ENCODE measurements at regions not wholly inside any gene's neighbourhood (a gene's known extent, or its start where the extent isn't known, plus 50 kb on each side); places are given as distances from the start of the nearest gene placed in this dataset.
"Not testable (repeated sequence)": the region's sequence is repeated elsewhere in the genome, so short reads cannot be mapped to it uniquely, and the experiment has no call there.

GRCh38 chr5:162487528-162488525 is 420.3 kb downstream of the GABRG2 start:
- no peak for DNase-seq

DNA sequence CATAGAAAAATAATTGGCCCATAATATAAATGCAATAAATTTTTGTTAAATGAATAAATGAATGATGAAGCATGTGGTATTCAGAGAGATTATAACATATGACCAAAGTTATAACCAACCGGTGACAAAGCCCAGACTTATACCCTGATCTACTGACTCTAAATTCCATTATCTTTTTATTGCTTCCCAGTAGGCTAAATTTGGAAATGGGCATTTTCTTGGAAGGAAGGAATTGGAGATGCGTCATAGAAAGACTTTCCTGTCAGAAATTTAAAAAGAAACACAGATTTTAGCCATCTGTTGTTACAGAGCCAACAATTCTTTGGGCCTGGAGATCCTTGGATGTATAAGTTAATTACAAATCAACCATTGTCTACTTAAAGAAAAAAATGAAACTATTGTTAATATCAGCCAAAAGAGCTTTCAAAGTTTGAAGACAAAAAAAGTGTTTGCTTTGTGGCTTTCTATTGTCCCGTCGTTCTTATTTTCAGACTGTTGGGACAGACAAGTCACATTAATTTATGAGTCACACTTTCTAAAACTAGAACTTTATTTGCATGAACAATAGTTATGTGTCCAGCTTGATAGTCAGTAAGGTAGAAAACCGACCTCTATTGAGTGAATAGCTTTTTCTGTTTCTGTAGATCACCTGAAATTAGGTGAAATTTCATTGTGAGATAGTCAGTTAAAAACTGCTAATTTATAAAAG is 428.7 kb downstream of the GABRG2 start:
- DNase-seq, result no peak

GRCh38 chr5:162497455-162497854 is 429.9 kb downstream of the GABRG2 start:
- DNase-seq, result no peak

- no peak for DNase-seq
These were observed 435.2 kb downstream of the GABRG2 start for GRCh38 chr5:162502780-162503179.

DNA sequence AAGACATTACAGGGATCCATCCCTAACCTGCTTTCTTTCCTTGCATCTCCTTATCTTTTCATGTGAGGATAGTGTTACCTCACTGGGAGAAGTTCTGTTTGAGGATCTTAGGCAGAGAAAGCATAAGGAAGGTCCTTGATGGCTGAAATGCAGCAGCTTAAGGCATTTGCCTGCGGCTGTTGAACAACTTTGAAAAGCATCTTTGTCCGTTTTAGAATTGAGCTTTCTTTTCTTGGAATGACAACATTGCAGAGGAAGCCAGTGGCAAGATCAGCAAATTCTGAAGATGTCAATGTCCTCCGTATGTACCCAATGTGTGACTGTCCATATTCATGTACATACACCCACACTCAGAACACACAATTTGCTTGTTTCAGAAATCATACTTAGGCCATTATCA is 436.2 kb downstream of the GABRG2 start:
- DNase-seq, result no peak

- DNase-seq, result no peak
These were observed 445.5 kb downstream of the GABRG2 start for GRCh38 chr5:162512935-162513565.

DNA sequence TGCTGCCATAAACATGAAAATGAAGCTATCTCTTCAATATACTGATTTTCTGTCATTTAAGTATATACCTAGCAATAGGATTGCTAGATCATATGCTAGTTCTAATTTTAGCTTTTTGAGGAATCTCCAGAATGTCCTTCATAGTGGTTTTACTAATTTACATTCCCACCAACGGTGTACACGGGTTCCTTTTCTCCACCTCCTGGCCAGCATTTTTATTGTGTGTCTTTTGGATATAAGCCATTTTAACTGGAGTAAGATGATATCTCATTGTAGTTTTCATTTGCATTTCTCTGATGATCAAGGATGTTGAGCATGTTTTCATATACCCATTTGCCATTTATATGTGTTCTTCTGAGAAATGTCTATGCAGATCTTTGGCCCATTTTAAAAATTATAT is 446.5 kb downstream of the GABRG2 start:
- DNase-seq, result no peak

GRCh38 chr5:162520878-162521277 is 453.3 kb downstream of the GABRG2 start:
- DNase-seq, result no peak

GRCh38 chr5:162529209-162529608 is 461.6 kb downstream of the GABRG2 start:
- DNase-seq, result no peak

- no peak for DNase-seq
These were observed 462.3 kb downstream of the GABRG2 start for GRCh38 chr5:162529886-162530285.

DNA sequence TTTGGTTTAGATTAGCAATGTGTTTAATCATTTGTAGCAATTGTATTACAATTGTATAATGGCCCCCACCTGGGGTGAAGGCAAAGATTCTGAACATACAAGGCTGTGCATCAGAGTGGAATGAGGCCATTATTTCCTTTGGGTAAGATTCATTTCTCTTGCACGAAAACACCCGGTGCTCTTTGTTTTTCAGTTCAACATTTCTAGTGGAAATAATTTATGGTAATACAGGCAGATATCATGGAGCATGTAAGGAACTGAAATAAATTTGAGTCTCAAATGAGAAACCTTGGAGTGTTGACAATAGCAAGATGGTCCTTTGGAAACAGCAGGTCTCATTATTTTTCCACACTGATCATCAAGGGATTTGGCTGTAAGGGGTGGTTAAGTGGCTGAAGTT is 475.9 kb downstream of the GABRG2 start:
- DNase-seq, result no peak

GRCh38 chr5:162544905-162545304 is 477.3 kb downstream of the GABRG2 start:
- DNase-seq, result no peak

- DNase-seq, result no peak
These were observed 482.7 kb downstream of the GABRG2 start for GRCh38 chr5:162550236-162550635.

DNA sequence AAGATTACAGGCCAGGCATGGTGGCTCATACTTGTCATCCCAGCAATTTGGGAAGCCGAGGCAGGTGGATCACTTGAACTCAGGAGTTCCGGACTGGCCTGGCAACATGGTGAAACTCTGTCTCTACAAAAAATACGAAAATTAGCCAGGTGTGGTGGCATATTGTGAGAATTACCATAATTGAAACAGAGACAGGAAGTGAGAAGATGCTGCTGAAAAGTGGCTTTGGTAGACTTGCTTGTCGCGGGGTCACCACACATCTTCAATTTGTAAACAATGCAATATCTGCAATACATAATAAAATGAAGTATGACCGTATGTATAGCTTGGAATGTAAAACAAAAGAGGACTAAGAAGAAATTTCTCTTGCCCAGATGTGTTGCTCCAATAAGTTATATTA is 490.5 kb downstream of the GABRG2 start:
- DNase-seq, result no peak

GRCh38 chr5:162567644-162568043 is 500.1 kb downstream of the GABRG2 start:
- no peak for DNase-seq

DNA sequence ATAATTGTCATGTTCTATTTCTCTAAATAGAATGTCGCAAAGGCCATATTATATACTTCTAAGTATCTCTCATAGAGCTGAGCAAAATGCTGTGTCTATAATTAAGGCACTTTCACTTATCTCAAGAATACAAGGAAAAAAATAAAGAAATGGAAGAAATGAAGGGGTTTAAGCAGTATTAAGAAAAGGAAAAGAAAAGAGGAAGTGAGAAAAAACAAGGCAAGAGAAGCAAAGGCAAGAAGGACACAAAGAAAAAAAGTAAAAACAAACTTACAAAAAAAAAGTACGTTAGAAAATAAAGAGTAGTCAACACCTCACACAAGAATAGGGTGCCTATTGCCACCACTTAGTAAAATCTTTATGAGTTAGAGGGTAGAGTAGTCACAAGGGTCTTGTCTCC is 506.2 kb downstream of the GABRG2 start:
- no peak for DNase-seq

GRCh38 chr5:162591724-162592123 is 524.2 kb downstream of the GABRG2 start:
- DNase-seq, result no peak

GRCh38 chr5:162593881-162594280 is 526.3 kb downstream of the GABRG2 start:
- DNase-seq, result no peak

- DNase-seq, result no peak
These were observed 536.0 kb downstream of the GABRG2 start for GRCh38 chr5:162603443-162604070.

- no peak for DNase-seq
These were observed 540.3 kb downstream of the GABRG2 start for GRCh38 chr5:162607879-162608278.

DNA sequence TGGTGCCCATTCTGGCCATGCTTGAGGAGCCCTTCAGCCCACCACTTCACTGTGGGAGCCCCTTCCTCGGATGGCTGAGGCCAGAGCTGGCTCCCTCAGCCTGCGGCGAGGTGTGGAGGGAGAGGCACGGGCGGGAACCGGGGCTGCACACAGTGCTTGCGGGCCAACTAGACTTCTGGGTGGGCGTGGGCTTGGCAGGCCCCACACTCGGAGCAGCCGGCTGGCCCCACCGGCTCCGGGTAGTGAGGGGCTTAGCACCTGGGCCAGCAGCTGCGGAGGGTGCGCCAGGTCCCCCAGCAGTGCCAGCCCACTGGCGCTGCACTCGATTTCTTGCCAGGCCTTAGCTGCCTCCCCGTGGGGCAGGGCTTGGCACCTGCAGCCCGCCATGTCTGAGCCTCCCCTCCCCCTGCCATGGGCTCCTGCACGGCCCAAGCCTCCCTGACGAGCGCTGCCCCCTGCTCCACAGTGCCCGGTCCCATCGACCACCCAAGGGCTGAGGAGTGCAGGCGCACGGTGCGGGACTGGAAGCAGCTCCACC is 554.2 kb downstream of the GABRG2 start:
- not testable (repeated sequence) for DNase-seq

DNA sequence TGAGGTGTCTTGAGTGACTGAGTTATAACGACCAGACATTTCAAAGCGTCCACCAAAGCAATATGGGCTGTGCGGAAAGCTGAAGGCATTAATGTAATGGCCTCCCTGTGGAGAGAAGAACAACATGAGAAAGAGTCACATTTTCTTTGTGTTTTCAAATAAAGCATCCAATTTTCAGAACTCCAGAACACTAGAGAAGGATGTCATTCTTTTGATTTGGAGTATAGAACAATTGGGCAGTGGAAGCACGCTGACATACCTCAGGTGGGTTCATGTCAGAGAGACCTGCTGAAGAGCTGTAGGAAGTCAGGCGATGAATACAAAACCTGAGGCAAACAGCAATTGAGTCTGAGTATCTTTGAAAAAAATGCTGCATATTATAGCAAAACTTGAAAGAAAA is 556.5 kb downstream of the GABRG2 start:
- no peak for DNase-seq

DNA sequence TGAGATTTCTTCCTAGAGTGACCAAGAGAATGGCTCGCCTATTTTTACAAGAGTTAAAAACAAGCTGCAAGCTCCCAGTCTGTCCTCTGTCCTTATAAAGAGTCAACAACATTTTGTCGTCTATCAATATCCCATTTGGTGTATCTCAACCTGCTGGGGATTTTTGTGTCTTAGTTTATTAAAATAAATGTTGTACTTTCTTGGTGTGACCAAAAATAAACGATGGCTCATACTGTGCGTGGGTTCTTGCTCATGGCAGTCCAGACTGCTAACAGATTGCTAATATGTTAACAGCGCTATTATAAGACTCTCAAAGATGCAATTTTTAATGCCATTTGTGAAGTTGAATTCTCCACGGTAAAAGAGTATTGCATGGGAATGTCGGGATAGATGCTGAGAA is 569.9 kb downstream of the GABRG2 start:
- DNase-seq, result no peak
